Kidney epithelial cell (primary cell): ENCODE measurements at regions not wholly inside any gene's neighbourhood (a gene's known extent, or its start where the extent isn't known, plus 50 kb on each side); places are given as distances from the start of the nearest gene placed in this dataset.
A peak's percentile ranks its signal among the peaks of the same experiment; 100 is the strongest.

ENCODE experiments used
- DNase-seq: peaks from one replicate; pipeline ENCODE4 v3.0.0-alpha.2; 2010; ENCODE audit warnings: low read depth
- H3K27me3 ChIP-seq: 2 replicates; pipeline ENCODE4 v1.6.0; 2011; ENCODE audit warnings: low read length; ENCODE audit not compliant: control insufficient read depth, insufficient read depth
- H3K36me3 ChIP-seq: 2 replicates; pipeline ENCODE4 v1.5.1; 2011; ENCODE audit warnings: low read length; ENCODE audit not compliant: control insufficient read depth, insufficient read depth
- H3K4me3 ChIP-seq: 2 replicates; pipeline ENCODE4 v1.5.1; 2011; ENCODE audit warnings: low read depth, mild to moderate bottlenecking, control low read depth, low read length
- CTCF ChIP-seq: IDR thresholded peaks from 2 replicates; pipeline ENCODE4 v1.5.1; 2011; ENCODE audit warnings: mild to moderate bottlenecking, moderate library complexity, low read length, control low read depth, inconsistent platforms; ENCODE audit not compliant: insufficient read depth, poor library complexity, severe bottlenecking

GRCh38 chr1:199684686-199685273, 342.7 kb upstream of the NR5A2 start:
- peak; percentile 78 for TF ChIP-seq CTCF
- Histone ChIP-seq H3K27me3 (no peaks in the 10 kb centered on the region), H3K36me3 (no peaks in the 10 kb centered on the region), H3K4me3 (no peak overlapping the region)
- DNase-seq = no peak

GRCh38 chr1:199685369-199685768, 342.1 kb upstream of the NR5A2 start:
- no peak for TF ChIP-seq CTCF
- DNase-seq = peak; percentile 28
- no peak overlapping the region for H3K4me3 ChIP-seq
- H3K36me3 ChIP-seq = no peaks in the 10 kb centered on the region
- H3K27me3 ChIP-seq = no peaks in the 10 kb centered on the region

- Histone ChIP-seq H3K27me3 (no peaks in the 10 kb centered on the region), H3K36me3 (no peaks in the 10 kb centered on the region), H3K4me3 (no peak overlapping the region)
- no peak for TF ChIP-seq CTCF
- no peak for DNase-seq
Observed at GRCh38 chr1:199687321-199687720, 340.2 kb upstream of the NR5A2 start.

- Histone ChIP-seq H3K4me3 (no peak overlapping the region), H3K27me3 (no peaks in the 10 kb centered on the region), H3K36me3 (no peaks in the 10 kb centered on the region)
- DNase-seq = no peak
- TF ChIP-seq CTCF = no peak
Observed at GRCh38 chr1:199688133-199688676, 339.3 kb upstream of the NR5A2 start.

- Histone ChIP-seq H3K27me3 (no peaks in the 10 kb centered on the region), H3K4me3 (no peak overlapping the region), H3K36me3 (no peaks in the 10 kb centered on the region)
- DNase-seq = no peak
- TF ChIP-seq CTCF = no peak
Observed at GRCh38 chr1:199688774-199689173, 338.7 kb upstream of the NR5A2 start.

- DNase-seq = no peak
- H3K4me3 ChIP-seq = no peak overlapping the region
- H3K36me3 ChIP-seq = no peaks in the 10 kb centered on the region
- no peaks in the 10 kb centered on the region for H3K27me3 ChIP-seq
- no peak for TF ChIP-seq CTCF
Observed at GRCh38 chr1:199690496-199690895, 337.0 kb upstream of the NR5A2 start.
